OCI-LY7 (cell line): ENCODE measurements at regions not wholly inside any gene's neighbourhood (a gene's known extent, or its start where the extent isn't known, plus 50 kb on each side); places are given as distances from the start of the nearest gene placed in this dataset.
"Not testable (repeated sequence)": the region's sequence is repeated elsewhere in the genome, so short reads cannot be mapped to it uniquely, and the experiment has no call there.

Experiments used
- CTCF ChIP-seq: fragments of 200-600 bp; sonication (generic); conservative IDR thresholded peaks from 2 replicates; pipeline ENCODE4 v1.5.1; 2014; ENCODE audit warnings: mild to moderate bottlenecking, antibody characterized with exemption, low read length, moderate library complexity, mixed read lengths
- EZH2phosphoT487 ChIP-seq: fragments of 200-600 bp; sonication (generic); IDR thresholded peaks from 2 replicates; pipeline ENCODE4 v1.6.1; 2018; ENCODE audit warnings: low read depth, borderline replicate concordance, mild to moderate bottlenecking, mixed run types, antibody characterized with exemption, low read length, moderate library complexity, mixed read lengths

GRCh38 chr7:65551042-65551441 lies 177.4 kb downstream of the ZNF92 start:
- not testable (repeated sequence) for TF ChIP-seq CTCF, EZH2phosphoT487
